ENCODE measurements at regions not wholly inside any gene's neighbourhood (a gene's known extent, or its start where the extent isn't known, plus 50 kb on each side); places are given as distances from the start of the nearest gene placed in this dataset.
A peak's percentile ranks its signal among the peaks of the same experiment; 100 is the strongest.

DNA sequence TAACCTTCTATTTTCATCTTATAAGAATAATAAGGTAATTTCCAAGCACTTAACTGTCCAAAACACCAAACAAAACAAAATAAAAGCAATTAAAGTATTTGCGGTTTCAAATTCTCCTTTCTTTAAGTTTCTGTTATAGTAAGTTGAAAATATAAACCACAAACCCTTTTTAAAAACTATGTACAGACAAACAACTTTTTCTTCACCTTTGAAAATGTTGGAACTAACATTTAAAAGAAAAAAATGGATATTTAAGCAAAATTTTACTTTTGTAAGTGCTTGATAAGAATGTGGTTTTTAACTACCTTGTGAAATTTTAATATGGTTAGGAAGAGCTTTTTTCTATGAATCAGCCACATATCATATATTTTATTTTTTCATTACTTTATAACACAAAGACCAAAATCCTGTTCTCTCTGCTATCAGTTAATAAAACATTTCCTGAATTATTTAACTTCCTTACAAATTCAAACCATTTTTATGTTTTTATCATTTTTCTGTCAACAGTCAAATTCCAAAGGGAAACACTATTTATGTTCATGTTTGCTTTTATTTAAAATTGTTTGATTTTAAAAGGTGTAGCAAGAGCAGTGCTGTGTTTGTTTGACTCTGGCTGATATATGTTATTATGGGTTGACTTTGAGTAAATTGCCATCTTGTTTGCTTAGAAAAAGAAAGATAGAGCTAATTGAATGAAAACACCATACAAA, 554.1 kb upstream of the KLHL1 start:
- DNase-seq (ENCODE audit: low read depth), result no peak

DNA sequence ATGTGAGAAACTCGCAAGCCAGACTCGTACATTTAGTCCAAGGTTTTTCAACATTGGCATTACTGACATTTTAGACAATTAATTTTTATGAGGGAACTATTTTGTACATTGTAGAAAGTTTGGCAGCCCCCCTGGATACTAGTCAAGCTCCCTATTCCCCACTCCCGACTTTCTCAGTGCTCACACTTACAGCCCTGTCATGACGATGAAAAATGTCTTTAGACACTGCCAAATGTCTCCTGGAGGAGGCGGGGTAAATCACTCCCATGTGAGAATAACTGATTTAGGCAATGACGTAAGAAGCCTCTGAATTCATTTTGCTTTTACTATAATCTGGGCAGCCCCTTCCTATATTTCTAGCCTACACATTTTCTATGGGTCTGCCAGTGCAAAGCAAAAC, 535.8 kb upstream of the KLHL1 start:
- no peak for DNase-seq (ENCODE audit: low read depth)

DNA sequence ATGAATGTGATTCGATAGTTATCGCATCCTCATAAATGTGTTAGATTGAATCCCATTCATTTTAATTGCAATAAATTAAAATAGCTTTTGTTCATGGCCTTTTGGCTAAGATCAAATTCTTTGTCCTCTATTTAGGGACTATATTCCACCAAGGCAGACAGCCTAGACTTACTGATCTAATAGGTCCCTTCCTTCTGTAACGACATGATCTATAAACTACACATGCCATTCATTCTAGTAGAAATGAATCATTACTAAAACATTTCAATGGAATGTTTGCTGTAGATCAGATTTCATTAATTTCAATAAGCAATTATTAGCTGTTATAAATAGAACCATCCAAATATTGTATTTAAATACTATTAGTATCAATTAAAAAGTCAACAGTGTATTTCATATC, 526.6 kb upstream of the KLHL1 start:
- no peak for DNase-seq (ENCODE audit: low read depth)

DNA sequence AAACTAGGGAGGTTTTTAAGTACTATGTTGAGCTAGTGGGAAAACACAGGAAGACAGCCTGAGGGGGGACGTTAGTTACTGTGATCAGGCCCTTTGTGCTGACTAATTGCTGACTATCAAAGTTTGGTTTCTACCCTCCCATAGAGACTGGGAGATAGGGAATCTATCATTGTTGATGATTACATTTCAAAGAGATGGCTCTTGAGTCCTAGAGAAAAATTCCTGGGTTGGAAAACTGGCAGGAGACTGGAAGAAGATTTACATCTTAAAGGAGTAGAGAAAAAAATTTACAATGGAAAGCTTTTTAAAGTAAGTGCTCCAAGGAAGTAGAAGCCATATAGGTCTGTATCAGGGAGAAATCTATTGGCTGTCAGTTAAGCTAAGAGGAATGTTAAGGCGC, 522.0 kb upstream of the KLHL1 start:
- DNase-seq (ENCODE audit: low read depth), result no peak

- no peak for DNase-seq (ENCODE audit: low read depth)
Observed at GRCh38 chr13:70623239-70623638, 515.0 kb upstream of the KLHL1 start.

GRCh38 chr13:70622796-70623195, 514.5 kb upstream of the KLHL1 start:
- DNase-seq (ENCODE audit: low read depth), result no peak

DNA sequence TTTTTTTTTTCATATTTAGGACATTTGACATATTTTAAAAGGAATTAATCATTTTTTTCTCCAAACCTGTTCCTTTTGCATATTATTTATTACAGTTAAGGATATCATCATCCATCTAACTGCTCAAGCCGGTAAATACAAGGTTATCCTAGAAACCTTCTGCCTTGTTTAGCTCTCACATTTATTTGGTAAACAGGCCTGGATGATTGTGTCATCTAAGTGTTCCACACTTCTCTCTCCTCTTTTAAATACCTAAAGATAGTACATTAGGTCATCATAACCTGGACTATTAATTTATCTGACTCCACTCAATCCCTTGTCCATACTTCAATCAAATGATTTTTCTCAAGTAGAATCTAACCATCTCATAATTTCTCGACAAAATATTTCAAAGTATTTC, 511.7 kb upstream of the KLHL1 start:
- DNase-seq (ENCODE audit: low read depth), result no peak

DNA sequence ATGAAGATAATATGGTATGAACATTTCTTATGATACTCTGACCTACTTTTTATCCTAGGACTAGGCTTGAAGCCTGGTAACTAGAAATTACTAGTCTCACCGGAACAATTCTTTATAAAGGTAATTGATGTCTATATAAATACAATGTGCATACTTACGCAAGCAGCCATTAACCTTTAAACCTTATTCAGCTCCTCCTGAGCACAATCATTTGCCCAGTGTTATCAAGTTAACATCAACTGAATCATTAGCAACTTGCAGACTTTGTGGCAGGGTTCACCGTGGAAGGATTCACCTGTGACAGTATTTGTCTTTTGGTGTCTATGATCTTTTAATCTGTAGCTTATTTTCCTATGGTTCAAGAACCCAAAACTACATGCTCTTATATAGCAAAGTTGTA, 508.6 kb upstream of the KLHL1 start:
- DNase-seq (ENCODE audit: low read depth), result no peak

- DNase-seq (ENCODE audit: low read depth), result no peak
Observed at GRCh38 chr13:70613295-70613694, 505.0 kb upstream of the KLHL1 start.

DNA sequence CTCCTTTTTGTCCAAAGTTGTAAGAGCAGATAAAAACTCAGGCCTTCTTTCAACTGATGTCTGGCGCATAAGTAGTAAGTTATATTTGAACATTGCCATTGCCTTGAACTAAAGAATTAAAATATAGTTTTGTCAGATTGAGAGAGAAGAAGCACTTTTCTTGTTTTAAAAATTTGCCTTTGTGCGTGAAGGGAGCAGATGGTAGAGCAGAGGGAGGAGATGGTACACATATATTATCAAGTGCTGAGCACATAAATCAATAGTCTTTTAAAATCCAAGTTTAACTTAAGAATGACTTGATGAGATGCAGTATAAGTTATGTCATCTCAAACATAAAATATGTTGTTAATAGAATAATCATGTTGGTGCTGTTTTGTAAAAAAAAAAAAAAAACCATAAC, 504.6 kb upstream of the KLHL1 start:
- DNase-seq (ENCODE audit: low read depth), result no peak

- DNase-seq (ENCODE audit: low read depth), result no peak
Observed at GRCh38 chr13:70604448-70604847, 496.2 kb upstream of the KLHL1 start.

DNA sequence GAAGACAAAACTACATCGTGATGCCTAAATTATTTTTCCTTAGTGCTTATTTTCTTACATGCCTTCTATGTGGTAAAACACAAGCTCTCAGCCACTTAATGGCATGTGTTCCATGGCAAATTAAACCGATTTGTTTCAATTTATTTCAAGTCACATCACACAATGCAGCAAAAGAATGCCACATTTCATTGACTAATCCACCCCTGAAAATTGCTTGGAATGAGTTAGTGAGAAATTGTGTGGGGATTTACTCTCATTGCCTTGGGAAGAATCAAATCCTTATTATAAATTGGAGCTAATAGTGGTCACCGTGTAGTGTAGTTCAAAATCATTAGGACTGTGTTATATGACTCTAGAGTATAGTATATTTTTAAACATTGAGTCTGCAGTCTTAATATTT, 485.5 kb upstream of the KLHL1 start:
- DNase-seq (ENCODE audit: low read depth), result no peak

- DNase-seq (ENCODE audit: low read depth), result no peak
Observed at GRCh38 chr13:70585109-70585508, 476.9 kb upstream of the KLHL1 start.

DNA sequence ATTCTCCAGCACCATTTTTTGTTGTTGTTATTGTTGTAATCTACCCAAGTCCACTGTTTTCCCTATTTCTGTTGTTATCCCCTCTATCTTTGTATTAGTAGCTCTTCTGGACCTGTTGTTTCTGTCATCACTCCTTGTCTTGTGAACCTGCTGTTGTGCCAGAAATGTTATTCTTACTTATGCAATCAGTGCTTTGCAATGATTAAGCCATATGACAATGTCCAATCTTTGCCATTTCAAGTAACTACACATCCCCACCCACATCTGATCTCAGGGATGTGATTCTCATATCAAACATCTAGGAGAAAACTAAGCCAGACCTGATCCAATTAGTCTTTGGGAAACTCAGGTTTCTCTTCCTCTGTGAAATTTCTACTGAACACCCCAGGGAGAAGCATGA, 472.6 kb upstream of the KLHL1 start:
- DNase-seq (ENCODE audit: low read depth), result peak; percentile 9

DNA sequence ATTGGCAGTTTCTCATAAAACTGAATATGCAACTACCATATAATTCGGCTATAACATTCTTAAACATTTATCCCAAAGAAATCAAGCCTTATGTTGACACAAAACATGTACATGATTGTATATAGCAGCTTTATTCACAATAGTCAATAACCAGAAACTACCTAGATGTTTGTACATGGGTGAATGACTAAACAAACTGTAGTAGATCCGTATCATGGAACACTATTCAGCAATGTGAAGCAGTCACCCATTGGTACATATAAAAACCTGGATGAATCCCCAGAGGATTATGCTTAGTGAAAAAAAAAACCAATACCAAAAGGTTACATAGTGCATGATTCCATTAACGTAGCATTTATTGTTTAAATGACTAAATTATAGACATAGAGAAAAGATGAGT, 471.7 kb upstream of the KLHL1 start:
- DNase-seq (ENCODE audit: low read depth), result no peak

GRCh38 chr13:70571221-70571620, 463.0 kb upstream of the KLHL1 start:
- DNase-seq (ENCODE audit: low read depth), result no peak

- peak; percentile 57 for DNase-seq (ENCODE audit: low read depth)
Observed at GRCh38 chr13:70568571-70568970, 460.3 kb upstream of the KLHL1 start.

DNA sequence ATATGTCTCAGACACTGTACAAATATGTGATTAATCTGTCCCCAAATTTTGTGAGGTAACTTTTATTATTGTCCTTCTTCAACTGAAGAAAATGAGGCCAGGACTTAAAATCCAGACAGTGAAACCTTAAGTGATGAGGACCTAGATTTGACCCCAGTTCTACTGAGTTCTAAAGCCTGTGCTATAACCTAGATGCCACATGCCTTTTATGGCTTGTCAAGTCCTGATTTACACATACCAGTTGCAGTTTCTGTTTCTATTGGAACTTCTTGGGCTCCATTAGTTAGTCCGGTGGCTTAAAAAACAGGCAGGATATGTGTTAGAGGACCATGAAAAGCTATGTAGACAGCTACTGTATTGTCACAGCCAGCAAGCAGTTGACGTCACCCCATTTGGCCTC, 436.5 kb upstream of the KLHL1 start:
- DNase-seq (ENCODE audit: low read depth), result no peak

DNA sequence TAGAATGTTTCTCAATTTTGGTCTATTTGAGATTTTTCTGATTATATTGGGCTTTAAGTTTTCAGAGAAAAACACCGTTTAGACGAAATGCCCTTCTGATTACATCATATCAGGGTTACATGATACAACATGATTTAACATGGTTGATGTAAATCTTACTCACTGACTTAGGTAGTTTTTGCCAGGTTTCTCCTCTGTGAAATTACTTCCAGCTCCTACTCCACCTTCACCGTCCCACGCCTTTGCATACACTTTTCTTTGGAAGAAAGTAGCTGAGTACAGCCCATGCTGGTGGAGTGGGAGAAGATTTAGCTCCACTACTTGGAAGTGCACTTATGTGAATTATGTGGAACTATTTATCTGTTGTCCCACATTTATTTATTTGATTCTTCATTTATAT, 433.2 kb upstream of the KLHL1 start:
- DNase-seq (ENCODE audit: low read depth), result no peak

GRCh38 chr13:70534466-70534865, 426.2 kb upstream of the KLHL1 start:
- no peak for DNase-seq (ENCODE audit: low read depth)

- no peak for DNase-seq (ENCODE audit: low read depth)
Observed at GRCh38 chr13:70529652-70530051, 421.4 kb upstream of the KLHL1 start.

DNA sequence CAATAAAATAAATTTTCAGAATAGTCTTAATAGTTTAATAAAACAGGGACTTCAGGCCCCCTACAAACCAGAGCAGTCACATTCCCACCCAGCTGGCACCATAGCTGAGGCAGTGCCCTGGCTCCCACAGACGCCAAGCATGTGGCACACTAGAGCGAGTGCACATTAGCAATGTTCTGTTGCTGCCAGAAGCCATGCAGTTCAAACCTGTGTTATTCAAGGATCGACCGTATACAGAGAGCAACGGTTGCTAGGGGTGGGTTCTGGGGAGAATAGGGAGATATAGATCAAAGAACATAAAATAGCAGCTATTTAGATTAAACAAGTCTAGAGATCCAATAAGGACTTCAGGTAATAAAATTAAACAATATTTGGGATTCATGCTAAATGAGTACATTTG, 419.3 kb upstream of the KLHL1 start:
- no peak for DNase-seq (ENCODE audit: low read depth)

GRCh38 chr13:70523622-70524021, 415.4 kb upstream of the KLHL1 start:
- DNase-seq (ENCODE audit: low read depth), result no peak

- peak; percentile 2 for DNase-seq (ENCODE audit: low read depth)
Observed at GRCh38 chr13:70520275-70521036, 412.2 kb upstream of the KLHL1 start.
